SKM-1 treated with dmso at 0.1 percent for 144 hours (cell line): ENCODE measurements at regions not wholly inside any gene's neighbourhood (a gene's known extent, or its start where the extent isn't known, plus 50 kb on each side); places are given as distances from the start of the nearest gene placed in this dataset.
"Not testable (repeated sequence)": the region's sequence is repeated elsewhere in the genome, so short reads cannot be mapped to it uniquely, and the experiment has no call there.

Source experiments
- DNase-seq: peaks from one replicate; lab custom pipeline; 2025; ENCODE audit not compliant: unreplicated experiment; lab: John Stamatoyannopoulos, UW

GRCh38 chr16:75836347-75837010 is 110.2 kb upstream of the CPHXL start:
- DNase-seq, result no peak

GRCh38 chr16:75837264-75837663 is 111.0 kb upstream of the CPHXL start:
- no peak for DNase-seq

- no peak for DNase-seq
These were observed 111.4 kb upstream of the CPHXL start for GRCh38 chr16:75837681-75838080.

- no peak for DNase-seq
These were observed 115.2 kb upstream of the CPHXL start for GRCh38 chr16:75841517-75841916.

- DNase-seq, result no peak
These were observed 120.9 kb upstream of the CPHXL start for GRCh38 chr16:75847172-75847571.

- DNase-seq, result no peak
These were observed 127.9 kb upstream of the CPHXL start for GRCh38 chr16:75854152-75854551.

GRCh38 chr16:75860326-75861053 is 134.2 kb upstream of the CPHXL start:
- DNase-seq, result no peak

- DNase-seq, result no peak
These were observed 135.2 kb upstream of the CPHXL start for GRCh38 chr16:75861311-75862097.

- no peak for DNase-seq
These were observed 135.8 kb upstream of the CPHXL start for GRCh38 chr16:75862098-75862386.

- no peak for DNase-seq
These were observed 138.0 kb upstream of the CPHXL start for GRCh38 chr16:75864243-75864642.

GRCh38 chr16:75865736-75866135 is 139.4 kb upstream of the CPHXL start:
- no peak for DNase-seq

- DNase-seq, result no peak
These were observed 142.6 kb upstream of the CPHXL start for GRCh38 chr16:75868636-75869632.

- DNase-seq, result not testable (repeated sequence)
These were observed 155.0 kb upstream of the CPHXL start for GRCh38 chr16:75881280-75881679.

- no peak for DNase-seq
These were observed 172.9 kb upstream of the CPHXL start for GRCh38 chr16:75899163-75899562.

- no peak for DNase-seq
These were observed 182.2 kb upstream of the CPHXL start for GRCh38 chr16:75908331-75909117.

- no peak for DNase-seq
These were observed 183.5 kb upstream of the CPHXL start for GRCh38 chr16:75909746-75910145.

GRCh38 chr16:75911896-75912295 is 185.6 kb upstream of the CPHXL start:
- DNase-seq, result no peak

- DNase-seq, result no peak
These were observed 187.7 kb upstream of the CPHXL start for GRCh38 chr16:75913958-75914357.

- no peak for DNase-seq
These were observed 190.2 kb upstream of the CPHXL start for GRCh38 chr16:75916451-75916850.

GRCh38 chr16:75918109-75918508 is 191.8 kb upstream of the CPHXL start:
- DNase-seq, result no peak
